ENCODE measurements at regions not wholly inside any gene's neighbourhood (a gene's known extent, or its start where the extent isn't known, plus 50 kb on each side); places are given as distances from the start of the nearest gene placed in this dataset.

GRCh38 chr6:164845773-164846172 lies 463.6 kb downstream of the C6orf118 start:
- H3K27ac ChIP-seq: no peak overlapping the region
- H3K9me3 ChIP-seq: no peaks in the 10 kb centered on the region
- no peaks in the 10 kb centered on the region for H3K36me3 ChIP-seq
- no peak for TF ChIP-seq POLR2A (IDR thresholded peaks at IDR 0.05)
- no peak for TF ChIP-seq CTCF (IDR thresholded peaks at IDR 0.05)
- no peak for TF ChIP-seq POLR2AphosphoS5 (IDR thresholded peaks at IDR 0.05)
- TF ChIP-seq EP300 (IDR thresholded peaks at IDR 0.05): no peak
- no peaks in the 10 kb centered on the region for H3K27me3 ChIP-seq
- no peak for ATAC-seq
- H3K4me1 ChIP-seq: no peaks in the 10 kb centered on the region
- H3K4me3 ChIP-seq: no peak overlapping the region
- WGBS, 2 donors (ENCODE audit: low coverage in 1 of 2): 17 to 45% methylated on average over 1 of the region's 1 CpG

- 100% methylated on average over 1 of the region's 1 CpG for WGBS, 2 donors (ENCODE audit: low coverage in 1 of 2)
- Histone ChIP-seq H3K27me3 (no peaks in the 10 kb centered on the region), H3K4me3 (no peak overlapping the region), H3K27ac (no peak overlapping the region), H3K36me3 (no peaks in the 10 kb centered on the region), H3K4me1 (no peaks in the 10 kb centered on the region), H3K9me3 (peaks cover 0 to 8% (median 0%) of the 10 kb centered on the region in 3 donors)
- TF ChIP-seq EP300 (IDR thresholded peaks at IDR 0.05) (no peak), POLR2AphosphoS5 (IDR thresholded peaks at IDR 0.05) (no peak)
- no peak for ATAC-seq
Observed at GRCh38 chr6:164842085-164842484, 467.3 kb downstream of the C6orf118 start.

GRCh38 chr6:164838068-164838615 lies 471.3 kb downstream of the C6orf118 start:
- no peak for ATAC-seq

GRCh38 chr6:164836486-164836885 lies 472.9 kb downstream of the C6orf118 start:
- 88 to 91% methylated on average over 3 of the region's 3 CpGs for WGBS, 2 donors (ENCODE audit: low coverage in 1 of 2)
- Histone ChIP-seq H3K36me3 (no peaks in the 10 kb centered on the region), H3K27me3 (no peaks in the 10 kb centered on the region), H3K4me1 (no peaks in the 10 kb centered on the region), H3K27ac (no peak overlapping the region), H3K4me3 (no peak overlapping the region), H3K9me3 (peaks cover 0 to 8% (median 0%) of the 10 kb centered on the region in 3 donors)
- TF ChIP-seq POLR2A (IDR thresholded peaks at IDR 0.05) (no peak), CTCF (IDR thresholded peaks at IDR 0.05) (no peak), POLR2AphosphoS5 (IDR thresholded peaks at IDR 0.05) (no peak), EP300 (IDR thresholded peaks at IDR 0.05) (no peak)
- ATAC-seq: no peak

More at GRCh38 chr6:164838068-164838615, 471.3 kb downstream of the C6orf118 start:
- H3K27me3 ChIP-seq: no peaks in the 10 kb centered on the region
- no peak overlapping the region for H3K27ac ChIP-seq
- H3K4me3 ChIP-seq: no peak overlapping the region
- H3K9me3 ChIP-seq: peaks cover 0 to 8% (median 0%) of the 10 kb centered on the region in 3 donors
- no peaks in the 10 kb centered on the region for H3K4me1 ChIP-seq
- no CpG with 5 or more reads among the region's 1 CpG for WGBS, 2 donors (ENCODE audit: low coverage in 1 of 2)
- TF ChIP-seq POLR2A (IDR thresholded peaks at IDR 0.05) (no peak), EP300 (IDR thresholded peaks at IDR 0.05) (no peak), POLR2AphosphoS5 (IDR thresholded peaks at IDR 0.05) (no peak), CTCF (IDR thresholded peaks at IDR 0.05) (no peak)
- H3K36me3 ChIP-seq: no peaks in the 10 kb centered on the region

- H3K27ac ChIP-seq: no peak overlapping the region
- TF ChIP-seq POLR2AphosphoS5 (IDR thresholded peaks at IDR 0.05): no peak
- no peak for TF ChIP-seq CTCF (IDR thresholded peaks at IDR 0.05)
- no peak for TF ChIP-seq EP300 (IDR thresholded peaks at IDR 0.05)
- TF ChIP-seq POLR2A (IDR thresholded peaks at IDR 0.05): no peak
- WGBS, 2 donors (ENCODE audit: low coverage in 1 of 2): 76% methylated on average over 7 of the region's 7 CpGs
- no peaks in the 10 kb centered on the region for H3K9me3 ChIP-seq
- no peaks in the 10 kb centered on the region for H3K4me1 ChIP-seq
- ATAC-seq: no peak
- H3K36me3 ChIP-seq: no peaks in the 10 kb centered on the region
- H3K27me3 ChIP-seq: no peaks in the 10 kb centered on the region
- no peak overlapping the region for H3K4me3 ChIP-seq
Observed at GRCh38 chr6:164832410-164832809, 477.0 kb downstream of the C6orf118 start.
